ENCODE measurements at regions not wholly inside any gene's neighbourhood (a gene's known extent, or its start where the extent isn't known, plus 50 kb on each side); places are given as distances from the start of the nearest gene placed in this dataset.

DNA sequence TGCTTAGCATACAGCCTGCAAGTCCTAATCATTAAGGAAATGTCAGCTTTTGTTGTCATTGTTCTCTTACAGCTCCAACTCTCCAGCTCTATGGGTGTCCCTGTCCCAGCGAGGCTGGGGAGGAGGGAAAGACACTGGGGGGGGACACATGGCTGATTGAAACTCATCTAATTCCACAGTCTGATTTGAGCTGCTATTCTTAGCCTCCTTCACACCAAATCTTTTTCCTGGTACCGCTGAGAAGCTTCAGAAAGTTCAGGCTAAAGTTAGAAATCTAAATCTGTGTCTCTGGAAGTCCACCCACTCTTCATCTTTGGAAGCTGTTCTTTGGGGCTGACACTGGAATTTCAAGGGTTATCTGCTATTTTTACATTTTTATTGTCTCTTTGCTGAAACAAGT, 61.3 kb upstream of the RASGRP1 start:
- TF ChIP-seq CTCF (IDR thresholded peaks at IDR 0.05; ENCODE audit: insufficient read depth, low read length, poor library complexity, severe bottlenecking) (no peak), EZH2phosphoT487 (conservative IDR thresholded peaks at IDR 0.05; ENCODE audit: low read length) (no peak)

Data from SU-DHL-6 (cell line).